HG03378 (cell line): ENCODE measurements at regions not wholly inside any gene's neighbourhood (a gene's known extent, or its start where the extent isn't known, plus 50 kb on each side); places are given as distances from the start of the nearest gene placed in this dataset.

Experiments
- ATAC-seq: cut with Tn5 transposase; IDR thresholded peaks from one replicate; pipeline ENCODE4 v1.9.1; 2021; ENCODE audit warnings: mild to moderate bottlenecking, moderate library complexity; ENCODE audit not compliant: unreplicated experiment

DNA sequence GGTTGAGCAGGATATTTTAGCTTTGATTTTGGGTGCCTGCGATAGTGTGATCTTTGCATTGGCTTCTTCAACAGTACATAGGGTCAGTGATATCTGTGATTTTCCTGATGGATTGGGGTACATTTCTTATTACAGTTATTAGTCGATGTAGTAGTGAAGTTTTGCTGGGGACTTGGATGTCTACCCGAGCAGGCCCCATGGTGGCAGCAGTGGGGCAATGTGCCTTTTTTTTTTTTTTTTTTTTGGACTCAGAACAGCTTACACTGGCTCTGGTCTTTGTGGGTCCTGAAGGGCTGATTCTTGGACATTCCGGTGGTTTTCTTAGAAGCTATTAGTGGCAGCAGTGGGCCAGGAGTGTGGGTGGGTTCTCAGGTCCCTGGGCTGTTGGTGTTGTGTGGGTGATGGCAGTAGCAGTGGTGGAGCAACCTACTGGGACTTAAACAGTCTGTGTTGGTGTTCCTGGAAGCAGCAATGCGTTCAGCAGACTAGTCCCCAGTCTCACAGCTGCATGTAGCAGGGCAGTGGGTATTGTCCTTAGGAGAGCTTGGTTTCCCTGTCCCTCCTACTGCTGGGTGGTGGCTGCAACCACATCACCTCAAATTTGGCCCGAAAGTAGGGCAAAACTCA lies 53.7 kb upstream of the SLC4A10 start:
- no peak for ATAC-seq

DNA sequence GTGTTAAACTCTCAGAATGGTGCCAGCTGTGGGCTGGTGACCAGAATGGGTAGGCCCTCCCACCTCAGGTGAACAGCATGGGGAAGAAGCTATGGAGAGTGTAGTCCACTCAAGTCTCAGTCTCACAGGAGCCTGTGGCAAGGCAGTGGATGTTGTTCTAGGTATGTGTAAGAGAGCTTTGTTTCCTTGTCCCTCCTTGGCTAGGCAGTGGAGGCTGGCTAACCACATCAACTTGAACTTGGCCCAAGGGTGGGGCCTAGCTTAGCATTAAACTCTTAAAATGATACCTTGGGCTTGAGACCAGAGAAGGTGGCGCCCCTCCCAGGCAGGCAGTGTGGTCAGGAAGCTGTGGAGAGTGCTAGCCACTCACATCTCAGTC lies 53.2 kb upstream of the SLC4A10 start:
- no peak for ATAC-seq
